ENCODE measurements at regions not wholly inside any gene's neighbourhood (a gene's known extent, or its start where the extent isn't known, plus 50 kb on each side); places are given as distances from the start of the nearest gene placed in this dataset.

GRCh38 chr14:96999654-97000155, 202.5 kb downstream of the VRK1 start:
- no peak for TF ChIP-seq ZNF121 (tag by site-specific recombination; IDR thresholded peaks at IDR 0.05)
- no peak for TF ChIP-seq CTCF (tag by site-specific recombination; IDR thresholded peaks at IDR 0.05)
- no peak for TF ChIP-seq ZNF530 (tag by site-specific recombination; IDR thresholded peaks at IDR 0.05; ENCODE audit: low read depth)
- no peak for TF ChIP-seq PBX3 (CRISPR knock-in tag; IDR thresholded peaks at IDR 0.05)
- TF ChIP-seq ZNF341 (tag by site-specific recombination; IDR thresholded peaks at IDR 0.05; ENCODE audit: low read depth): no peak
- TF ChIP-seq ZSCAN18 (tag by site-specific recombination; IDR thresholded peaks at IDR 0.05): no peak
- TF ChIP-seq PRDM1 (tag by site-specific recombination; IDR thresholded peaks at IDR 0.05): no peak
- no peak for TF ChIP-seq ZSCAN4 (tag by site-specific recombination; IDR thresholded peaks at IDR 0.05)
- no peak for TF ChIP-seq ZNF10 (tag by site-specific recombination; IDR thresholded peaks at IDR 0.05)
